HCT116 (cell line): ENCODE measurements at regions not wholly inside any gene's neighbourhood (a gene's known extent, or its start where the extent isn't known, plus 50 kb on each side); places are given as distances from the start of the nearest gene placed in this dataset.

Experiments
- CBX3 ChIP-seq: IDR thresholded peaks from 2 replicates; pipeline ENCODE4 v1.6.1; 2012; ENCODE audit warnings: low read depth
- CTCF ChIP-seq, 3 experiments: fragments of 200-600 bp in 1 of 3; sonication (generic) in 1 of 3; IDR thresholded peaks in 2 of 3; conservative IDR thresholded peaks in 1 of 3; 2 replicates each; pipeline ENCODE4 v1.5.1; 2012 to 2017; ENCODE audit warnings: low read depth in 2 of 3, low read length in 2 of 3, antibody characterized with exemption in 1 of 3, borderline replicate concordance in 1 of 3, control low read depth in 1 of 3, mild to moderate bottlenecking in 1 of 3, mixed read lengths in 1 of 3, mixed run types in 1 of 3, moderate library complexity in 1 of 3; ENCODE audit not compliant: insufficient read depth in 1 of 3
- EZH2 ChIP-seq: fragments of 200-600 bp; sonication (generic); IDR thresholded peaks from 2 replicates; pipeline ENCODE4 v1.6.1; 2017; ENCODE audit warnings: antibody characterized with exemption, mixed run types
- EZH2phosphoT487 ChIP-seq: fragments of 200-600 bp; IDR thresholded peaks from 2 replicates; pipeline ENCODE4 v1.6.1; 2018; ENCODE audit warnings: antibody characterized with exemption, borderline replicate concordance
- POLR2AphosphoS5 ChIP-seq: IDR thresholded peaks from 2 replicates; pipeline ENCODE4 v1.6.1; 2011; ENCODE audit warnings: mild to moderate bottlenecking, low read depth, low read length, moderate library complexity
- TF ChIP-seq, protein P1 (sequence below): IDR thresholded peaks from 2 replicates; pipeline ENCODE4 v1.6.1; 2012; ENCODE audit warnings: low read depth

- TF ChIP-seq CTCF (IDR thresholded peaks at IDR 0.05 in 2 of 3, conservative IDR thresholded peaks at IDR 0.05 in 1 of 3; ENCODE audit: borderline replicate concordance in 1 of 3, insufficient read depth in 1 of 3, low read depth in 2 of 3, low read length in 2 of 3): no peak
- TF ChIP-seq EZH2: no peak
- TF ChIP-seq, protein P1, sequence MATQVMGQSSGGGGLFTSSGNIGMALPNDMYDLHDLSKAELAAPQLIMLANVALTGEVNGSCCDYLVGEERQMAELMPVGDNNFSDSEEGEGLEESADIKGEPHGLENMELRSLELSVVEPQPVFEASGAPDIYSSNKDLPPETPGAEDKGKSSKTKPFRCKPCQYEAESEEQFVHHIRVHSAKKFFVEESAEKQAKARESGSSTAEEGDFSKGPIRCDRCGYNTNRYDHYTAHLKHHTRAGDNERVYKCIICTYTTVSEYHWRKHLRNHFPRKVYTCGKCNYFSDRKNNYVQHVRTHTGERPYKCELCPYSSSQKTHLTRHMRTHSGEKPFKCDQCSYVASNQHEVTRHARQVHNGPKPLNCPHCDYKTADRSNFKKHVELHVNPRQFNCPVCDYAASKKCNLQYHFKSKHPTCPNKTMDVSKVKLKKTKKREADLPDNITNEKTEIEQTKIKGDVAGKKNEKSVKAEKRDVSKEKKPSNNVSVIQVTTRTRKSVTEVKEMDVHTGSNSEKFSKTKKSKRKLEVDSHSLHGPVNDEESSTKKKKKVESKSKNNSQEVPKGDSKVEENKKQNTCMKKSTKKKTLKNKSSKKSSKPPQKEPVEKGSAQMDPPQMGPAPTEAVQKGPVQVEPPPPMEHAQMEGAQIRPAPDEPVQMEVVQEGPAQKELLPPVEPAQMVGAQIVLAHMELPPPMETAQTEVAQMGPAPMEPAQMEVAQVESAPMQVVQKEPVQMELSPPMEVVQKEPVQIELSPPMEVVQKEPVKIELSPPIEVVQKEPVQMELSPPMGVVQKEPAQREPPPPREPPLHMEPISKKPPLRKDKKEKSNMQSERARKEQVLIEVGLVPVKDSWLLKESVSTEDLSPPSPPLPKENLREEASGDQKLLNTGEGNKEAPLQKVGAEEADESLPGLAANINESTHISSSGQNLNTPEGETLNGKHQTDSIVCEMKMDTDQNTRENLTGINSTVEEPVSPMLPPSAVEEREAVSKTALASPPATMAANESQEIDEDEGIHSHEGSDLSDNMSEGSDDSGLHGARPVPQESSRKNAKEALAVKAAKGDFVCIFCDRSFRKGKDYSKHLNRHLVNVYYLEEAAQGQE: no peak
- no peak for TF ChIP-seq EZH2phosphoT487
- TF ChIP-seq POLR2AphosphoS5: no peak
- TF ChIP-seq CBX3: no peak
Measured at GRCh38 chr20:5482791-5483190, 128.0 kb downstream of the GPCPD1 start.
